Suprapubic skin (tissue), 4 donors: ENCODE measurements at regions not wholly inside any gene's neighbourhood (a gene's known extent, or its start where the extent isn't known, plus 50 kb on each side); places are given as distances from the start of the nearest gene placed in this dataset.

Experiments used
- DNase-seq, 2 donors: peaks; one replicate each; pipeline ENCODE4 v3.0.0-alpha.2; 2019; ENCODE audit warnings: low spot score in 2 of 2
- H3K27ac ChIP-seq: fragments of 200-600 bp; sonication (generic); one replicate; pipeline ENCODE4 v1.5.1; 2019
- H3K27me3 ChIP-seq: fragments of 200-600 bp; sonication (generic); one replicate; pipeline ENCODE4 v1.5.1; 2019
- H3K36me3 ChIP-seq: fragments of 200-600 bp; sonication (generic); one replicate; pipeline ENCODE4 v1.5.1; 2019
- H3K4me1 ChIP-seq: fragments of 200-600 bp; sonication (generic); one replicate; pipeline ENCODE4 v1.5.1; 2019
- H3K4me3 ChIP-seq: fragments of 200-600 bp; sonication (generic); one replicate; pipeline ENCODE4 v1.5.1; 2019; ENCODE audit warnings: mild to moderate bottlenecking
- H3K9me3 ChIP-seq: fragments of 200-600 bp; sonication (generic); one replicate; pipeline ENCODE4 v1.5.1; 2019
- CTCF ChIP-seq, 2 donors: fragments of 200-600 bp in 1 of 2; fragments of 450-650 bp in 1 of 2; sonication (generic) in 1 of 2; IDR thresholded peaks; one replicate each; pipeline ENCODE4 v1.5.1; 2016 to 2019; ENCODE audit warnings: antibody characterized with exemption in 2 of 2, mild to moderate bottlenecking in 1 of 2, moderate library complexity in 1 of 2
- EP300 ChIP-seq: sonication (generic); formaldehyde crosslinking; IDR thresholded peaks from one replicate; pipeline ENCODE4 v1.6.1; 2017; ENCODE audit warnings: antibody characterized with exemption
- POLR2A ChIP-seq, 2 donors: fragments of 450-650 bp; IDR thresholded peaks; one replicate each; pipeline ENCODE4 v1.6.1; 2017; ENCODE audit warnings: antibody characterized with exemption in 2 of 2, mild to moderate bottlenecking in 2 of 2, moderate library complexity in 2 of 2
- POLR2AphosphoS5 ChIP-seq, 3 donors: sonication (generic); formaldehyde crosslinking; IDR thresholded peaks; one replicate each; pipeline ENCODE4 v1.6.1; 2017; ENCODE audit warnings: antibody characterized with exemption in 3 of 3
- WGBS: methylation state at CpG from one replicate; pipeline ENCODE4 v1.1.5; 2018; 5-methylcytosine and 5-hydroxymethylcytosine counted together

DNA sequence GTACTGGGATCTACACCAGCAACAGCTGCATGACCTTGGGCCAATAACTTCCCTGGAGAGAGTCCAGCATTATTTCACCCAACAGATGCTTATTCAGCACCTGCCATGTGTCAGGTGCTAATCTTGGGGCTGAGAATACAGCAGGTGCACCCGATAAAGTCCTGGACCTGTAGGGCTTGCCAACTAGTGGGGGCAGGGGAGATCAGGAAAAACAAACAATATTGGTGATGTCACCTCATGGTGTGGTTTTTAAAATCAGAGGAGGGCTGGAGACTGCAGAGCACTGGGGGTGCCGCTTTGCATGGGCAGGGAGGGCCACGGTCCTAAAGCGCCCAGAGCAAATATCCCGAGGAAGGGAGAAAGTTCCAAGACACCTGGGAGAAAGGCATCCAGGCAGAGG is 218.8 kb downstream of the C16orf95 start:
- Histone ChIP-seq H3K4me1 (no peaks in the 10 kb centered on the region), H3K36me3 (no peaks in the 10 kb centered on the region), H3K9me3 (no peaks in the 10 kb centered on the region), H3K4me3 (no peak overlapping the region), H3K27ac (no peak overlapping the region), H3K27me3 (peaks cover 36% of the 10 kb centered on the region)
- 88% methylated on average over 5 of the region's 5 CpGs for WGBS
- TF ChIP-seq CTCF (IDR thresholded peaks at IDR 0.05) (no peak), POLR2AphosphoS5 (IDR thresholded peaks at IDR 0.05) (no peak), EP300 (no peak), POLR2A (IDR thresholded peaks at IDR 0.05) (no peak)
- no peak for DNase-seq

DNA sequence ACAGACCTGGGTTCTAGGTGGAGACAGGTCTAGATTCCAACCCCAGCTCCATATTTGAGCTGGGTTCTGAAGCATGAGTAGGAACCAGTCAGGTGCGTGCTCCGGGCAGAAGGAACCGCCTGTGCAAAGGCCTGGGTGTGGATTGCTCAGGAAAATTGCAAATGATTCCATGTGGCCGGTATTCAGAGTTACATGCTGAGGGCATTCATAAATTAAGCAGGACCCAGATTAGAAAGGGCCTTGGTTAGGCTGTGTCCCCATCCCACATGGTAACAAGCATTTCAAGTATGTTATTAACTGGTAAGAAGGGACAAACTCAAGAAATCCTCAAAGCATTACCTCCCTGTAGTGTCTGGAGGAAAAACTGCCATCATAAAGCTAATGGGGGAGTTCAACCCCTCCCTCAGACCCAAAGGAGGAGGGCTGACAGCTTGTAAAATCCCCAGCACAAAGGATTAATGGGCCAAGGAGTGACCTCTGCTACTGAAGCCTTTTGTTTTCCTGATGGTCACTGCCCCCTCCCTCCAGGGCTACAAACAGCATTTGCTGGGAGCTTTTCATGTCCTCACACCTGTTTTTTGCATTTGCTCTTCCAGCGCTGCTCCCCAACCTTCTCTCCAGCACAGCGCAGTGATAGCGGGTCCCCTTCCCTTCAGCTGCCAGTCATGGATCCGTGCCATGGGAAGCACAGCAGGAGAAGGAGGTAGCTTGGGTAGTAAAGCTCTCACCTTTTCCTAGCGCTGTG is 218.0 kb downstream of the C16orf95 start:
- H3K4me1 ChIP-seq: no peaks in the 10 kb centered on the region
- 68% methylated on average over 9 of the region's 9 CpGs for WGBS
- no peak overlapping the region for H3K4me3 ChIP-seq
- DNase-seq: no peak
- peaks cover 31% of the 10 kb centered on the region for H3K27me3 ChIP-seq
- no peak overlapping the region for H3K27ac ChIP-seq
- H3K9me3 ChIP-seq: no peaks in the 10 kb centered on the region
- no peaks in the 10 kb centered on the region for H3K36me3 ChIP-seq
- TF ChIP-seq EP300 (no peak), CTCF (IDR thresholded peaks at IDR 0.05) (no peak), POLR2A (IDR thresholded peaks at IDR 0.05) (no peak)

GRCh38 chr16:87100306-87101058 is 216.7 kb downstream of the C16orf95 start:
- no peak for TF ChIP-seq POLR2AphosphoS5 (IDR thresholded peaks at IDR 0.05)
- no peak for TF ChIP-seq EP300
- TF ChIP-seq CTCF (IDR thresholded peaks at IDR 0.05): no peak
- TF ChIP-seq POLR2A (IDR thresholded peaks at IDR 0.05): no peak
- no peaks in the 10 kb centered on the region for H3K4me1 ChIP-seq
- H3K27ac ChIP-seq: no peak overlapping the region
- H3K9me3 ChIP-seq: no peaks in the 10 kb centered on the region
- DNase-seq: no peak
- H3K27me3 ChIP-seq: peaks cover 31% of the 10 kb centered on the region
- H3K4me3 ChIP-seq: no peak overlapping the region
- H3K36me3 ChIP-seq: no peaks in the 10 kb centered on the region
- WGBS: 73% methylated on average over 10 of the region's 11 CpGs

DNA sequence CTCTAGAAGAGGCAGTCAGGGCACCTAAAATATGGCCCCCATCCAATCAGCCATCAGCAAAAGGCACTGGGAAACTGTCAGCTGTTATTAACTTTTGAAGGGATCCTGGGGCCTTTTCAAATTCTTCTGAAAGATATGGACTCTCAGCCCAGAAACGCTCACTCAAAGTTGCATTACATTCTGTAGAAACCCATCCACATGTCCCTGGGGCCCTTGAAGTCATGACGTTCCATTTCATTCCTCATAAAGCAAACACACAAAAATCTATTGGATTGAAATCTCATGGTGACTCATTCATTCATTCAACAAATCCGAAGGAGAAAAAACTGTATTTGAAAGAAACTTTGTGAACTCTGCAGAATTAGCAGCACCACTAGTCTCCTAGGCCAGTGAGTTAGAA is 215.3 kb downstream of the C16orf95 start:
- H3K4me1 ChIP-seq: no peaks in the 10 kb centered on the region
- no peaks in the 10 kb centered on the region for H3K36me3 ChIP-seq
- 62% methylated on average over 3 of the region's 3 CpGs for WGBS
- peaks cover 31% of the 10 kb centered on the region for H3K27me3 ChIP-seq
- TF ChIP-seq CTCF (IDR thresholded peaks at IDR 0.05): no peak
- no peak for TF ChIP-seq POLR2AphosphoS5 (IDR thresholded peaks at IDR 0.05)
- no peak for TF ChIP-seq EP300
- no peak for TF ChIP-seq POLR2A (IDR thresholded peaks at IDR 0.05)
- H3K27ac ChIP-seq: no peak overlapping the region
- no peak overlapping the region for H3K4me3 ChIP-seq
- DNase-seq: no peak
- no peaks in the 10 kb centered on the region for H3K9me3 ChIP-seq

- DNase-seq: no peak
- Histone ChIP-seq H3K4me1 (no peaks in the 10 kb centered on the region), H3K27ac (no peak overlapping the region), H3K4me3 (no peak overlapping the region), H3K27me3 (peaks cover 10% of the 10 kb centered on the region), H3K36me3 (no peaks in the 10 kb centered on the region), H3K9me3 (no peaks in the 10 kb centered on the region)
- TF ChIP-seq CTCF (IDR thresholded peaks at IDR 0.05) (no peak), POLR2A (IDR thresholded peaks at IDR 0.05) (no peak), POLR2AphosphoS5 (IDR thresholded peaks at IDR 0.05) (no peak), EP300 (no peak)
- 94% methylated on average over 2 of the region's 2 CpGs for WGBS
Observed at GRCh38 chr16:87107201-87107600, 210.0 kb downstream of the C16orf95 start.
